RPMI7951 (cell line): ENCODE measurements at regions not wholly inside any gene's neighbourhood (a gene's known extent, or its start where the extent isn't known, plus 50 kb on each side); places are given as distances from the start of the nearest gene placed in this dataset.
"Not testable (repeated sequence)": the region's sequence is repeated elsewhere in the genome, so short reads cannot be mapped to it uniquely, and the experiment has no call there.

ENCODE experiments used
- DNase-seq: peaks from one replicate; pipeline ENCODE4 v3.0.0-alpha.2; 2012; ENCODE audit warnings: low read depth

DNA sequence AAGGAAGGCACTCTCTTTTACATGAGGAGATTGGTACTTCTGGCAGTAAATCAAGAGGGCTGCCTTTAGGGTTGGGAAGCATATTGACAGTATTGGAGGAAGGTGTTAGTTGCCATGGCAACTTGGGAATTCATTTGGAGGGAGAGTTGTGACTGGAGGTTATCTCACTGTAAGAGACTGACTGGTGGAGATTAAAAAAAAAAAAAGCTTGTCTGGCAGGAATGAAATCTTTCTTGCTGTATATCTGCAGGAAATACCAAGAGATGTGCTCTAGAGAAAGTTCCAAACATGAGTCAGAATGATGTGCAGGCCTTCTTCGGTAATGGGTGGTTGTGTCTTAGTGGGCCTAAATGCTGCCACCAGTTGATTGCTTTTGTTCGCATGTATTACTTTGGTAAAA lies 59.8 kb upstream of the FAM72C start:
- not testable (repeated sequence) for DNase-seq

DNA sequence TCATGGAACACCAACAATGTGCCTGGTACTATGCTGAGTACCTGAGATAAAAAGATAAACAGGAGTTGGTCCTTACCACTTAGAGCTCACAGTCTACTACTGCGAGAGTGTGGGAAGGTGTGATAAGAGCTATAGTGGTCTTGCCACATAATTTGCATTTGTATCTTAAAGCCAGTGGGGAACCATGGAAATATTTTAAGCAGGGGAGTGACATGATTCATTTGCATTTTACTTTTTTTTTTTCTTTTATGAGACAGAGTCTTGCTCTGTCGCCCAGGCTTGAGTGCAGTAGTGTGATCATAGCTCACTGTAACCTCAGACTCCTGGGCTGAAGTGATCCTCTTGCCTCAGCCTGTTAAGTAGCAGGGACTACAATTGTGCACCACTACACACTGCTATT lies 54.2 kb upstream of the FAM72C start:
- DNase-seq, result not testable (repeated sequence)

DNA sequence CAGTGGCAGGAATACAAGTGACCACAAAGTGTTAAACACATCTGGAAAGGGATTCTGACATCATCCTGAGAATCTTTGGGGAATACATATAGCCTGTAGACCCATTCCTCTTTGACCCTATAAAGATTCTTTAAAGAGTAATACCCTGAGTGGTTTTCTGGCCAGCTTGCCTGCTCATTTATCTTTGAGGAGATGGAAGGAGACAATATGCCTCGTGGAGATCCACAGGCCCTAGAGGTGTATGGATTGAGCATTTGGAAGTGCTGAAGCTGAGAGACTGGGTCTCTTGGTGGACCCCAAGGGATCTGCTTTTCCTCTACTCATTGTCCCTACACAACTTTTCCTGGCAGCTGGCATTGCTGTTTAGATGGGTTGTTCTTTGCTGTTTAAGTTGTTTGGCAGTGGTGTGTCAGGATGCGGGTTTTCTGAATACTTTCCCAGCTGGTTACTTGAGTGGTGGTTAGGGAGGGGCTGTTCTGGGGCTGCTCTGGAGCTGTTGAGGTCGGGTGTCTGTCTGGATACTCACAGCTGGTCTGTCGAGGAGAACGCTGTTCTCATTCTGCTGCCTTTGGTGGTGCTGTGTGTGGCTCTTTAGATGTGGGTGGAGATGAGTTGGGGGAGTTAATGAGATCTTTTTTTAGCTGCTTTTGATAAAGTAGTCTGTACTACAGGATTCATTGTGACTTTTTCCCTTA lies 50.1 kb upstream of the FAM72C start:
- DNase-seq, result not testable (repeated sequence)
